PC-9 (cell line): ENCODE measurements at regions not wholly inside any gene's neighbourhood (a gene's known extent, or its start where the extent isn't known, plus 50 kb on each side); places are given as distances from the start of the nearest gene placed in this dataset.

Source experiments
- EZH2 ChIP-seq: fragments of 200-600 bp; sonication (generic); IDR thresholded peaks from 2 replicates; pipeline ENCODE4 v1.8.0; 2017; ENCODE audit warnings: antibody characterized with exemption, low read depth
- TF ChIP-seq, protein P1 (sequence below): fragments of 200-600 bp; sonication (generic); conservative IDR thresholded peaks from 2 replicates; pipeline ENCODE4 v1.6.1; 2017; ENCODE audit warnings: mixed run types, antibody characterized with exemption, mild to moderate bottlenecking, moderate library complexity

DNA sequence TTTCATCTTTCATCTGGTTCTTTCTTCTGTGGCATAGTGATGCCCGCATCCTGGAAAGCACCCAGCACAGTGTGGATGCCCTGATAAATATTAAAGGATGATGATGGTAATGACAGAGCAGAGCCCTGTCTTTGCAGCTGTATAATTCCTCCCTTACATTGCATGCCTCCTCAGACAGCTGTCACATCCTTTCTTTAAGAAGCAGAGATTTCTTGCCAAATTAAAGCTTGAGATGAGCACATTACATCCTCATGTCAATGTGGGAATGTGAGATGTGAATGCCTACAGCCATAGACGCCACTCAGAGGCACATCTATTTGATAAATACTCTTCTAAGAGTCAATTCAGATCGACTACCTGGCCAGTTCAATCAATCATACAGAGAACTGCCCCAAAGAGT is 642.0 kb downstream of the ZNF385D start:
- TF ChIP-seq, protein P1, sequence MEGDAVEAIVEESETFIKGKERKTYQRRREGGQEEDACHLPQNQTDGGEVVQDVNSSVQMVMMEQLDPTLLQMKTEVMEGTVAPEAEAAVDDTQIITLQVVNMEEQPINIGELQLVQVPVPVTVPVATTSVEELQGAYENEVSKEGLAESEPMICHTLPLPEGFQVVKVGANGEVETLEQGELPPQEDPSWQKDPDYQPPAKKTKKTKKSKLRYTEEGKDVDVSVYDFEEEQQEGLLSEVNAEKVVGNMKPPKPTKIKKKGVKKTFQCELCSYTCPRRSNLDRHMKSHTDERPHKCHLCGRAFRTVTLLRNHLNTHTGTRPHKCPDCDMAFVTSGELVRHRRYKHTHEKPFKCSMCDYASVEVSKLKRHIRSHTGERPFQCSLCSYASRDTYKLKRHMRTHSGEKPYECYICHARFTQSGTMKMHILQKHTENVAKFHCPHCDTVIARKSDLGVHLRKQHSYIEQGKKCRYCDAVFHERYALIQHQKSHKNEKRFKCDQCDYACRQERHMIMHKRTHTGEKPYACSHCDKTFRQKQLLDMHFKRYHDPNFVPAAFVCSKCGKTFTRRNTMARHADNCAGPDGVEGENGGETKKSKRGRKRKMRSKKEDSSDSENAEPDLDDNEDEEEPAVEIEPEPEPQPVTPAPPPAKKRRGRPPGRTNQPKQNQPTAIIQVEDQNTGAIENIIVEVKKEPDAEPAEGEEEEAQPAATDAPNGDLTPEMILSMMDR, result no peak
- no peak for TF ChIP-seq EZH2
